Tibial nerve (tissue), 4 donors: ENCODE measurements at regions not wholly inside any gene's neighbourhood (a gene's known extent, or its start where the extent isn't known, plus 50 kb on each side); places are given as distances from the start of the nearest gene placed in this dataset.

Source experiments
- DNase-seq, 2 donors: peaks; one replicate each; pipeline ENCODE4 v3.0.0-alpha.2; 2019; ENCODE audit warnings: low spot score in 2 of 2
- H3K27ac ChIP-seq, 4 donors: fragments of 200-600 bp; sonication (generic) in 3 of 4; one replicate each; pipeline ENCODE4 v1.5.1; 2017 to 2019; ENCODE audit warnings: mild to moderate bottlenecking in 1 of 4
- H3K27me3 ChIP-seq, 2 donors: fragments of 200-600 bp; sonication (generic) in 1 of 2; one replicate each; pipeline versions ENCODE4 v1.5.1 to v1.6.0; 2017 to 2019
- H3K36me3 ChIP-seq, 3 donors: fragments of 200-600 bp; sonication (generic); one replicate each; pipeline ENCODE4 v1.5.1; 2018 to 2019
- H3K4me1 ChIP-seq, 4 donors: fragments of 200-600 bp; sonication (generic) in 3 of 4; one replicate each; pipeline ENCODE4 v1.5.1; 2017 to 2019
- H3K4me3 ChIP-seq, 4 donors: fragments of 200-600 bp; sonication (generic) in 3 of 4; one replicate each; pipeline ENCODE4 v1.5.1; 2017 to 2019; ENCODE audit warnings: mild to moderate bottlenecking in 1 of 4, moderate library complexity in 1 of 4
- H3K9me3 ChIP-seq, 4 donors: fragments of 200-600 bp; sonication (generic) in 3 of 4; one replicate each; pipeline ENCODE4 v1.5.1; 2017 to 2019
- EP300 ChIP-seq, 2 donors: sonication (generic); formaldehyde crosslinking; IDR thresholded peaks; one replicate each; pipeline ENCODE4 v1.6.1; 2017; ENCODE audit warnings: antibody characterized with exemption in 2 of 2, mild to moderate bottlenecking in 1 of 2
- POLR2A ChIP-seq, 2 donors: fragments of 450-650 bp; IDR thresholded peaks; one replicate each; pipeline ENCODE4 v1.6.1; 2017; ENCODE audit warnings: antibody characterized with exemption in 2 of 2, mild to moderate bottlenecking in 2 of 2, moderate library complexity in 2 of 2
- whole genome bisulfite sequencing, 2 donors: methylation state at CpG; one replicate each; pipeline ENCODE4 v1.1.5; 2018; 5-methylcytosine and 5-hydroxymethylcytosine counted together
- TF ChIP-seq, protein P1 (sequence below), 5 experiments: fragments of 200-600 bp in 3 of 5; fragments of 450-650 bp in 2 of 5; sonication (generic) in 3 of 5; IDR thresholded peaks; one replicate each; pipeline ENCODE4 v1.5.1; 2016 to 2019; ENCODE audit warnings: antibody characterized with exemption in 5 of 5, mild to moderate bottlenecking in 3 of 5, moderate library complexity in 2 of 5

DNA sequence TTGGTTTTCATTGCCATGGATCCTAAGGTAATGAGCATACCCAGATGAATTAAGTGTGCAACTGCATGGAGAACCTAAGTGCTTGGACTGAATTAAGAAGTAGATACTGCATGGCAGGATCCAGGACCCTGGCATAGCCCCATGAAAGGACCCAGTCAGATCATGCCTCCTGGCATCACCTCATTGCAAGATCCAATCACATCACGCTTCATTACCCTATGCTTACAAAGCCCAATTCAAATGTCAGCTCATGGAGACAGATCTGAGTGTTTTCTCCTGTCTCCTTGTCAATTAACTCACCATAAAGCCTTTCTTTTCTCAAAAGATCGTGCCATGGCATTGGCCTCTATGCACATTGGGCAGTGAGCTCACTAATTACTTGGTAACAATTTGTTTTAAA is 519.8 kb upstream of the ZNF804A start:
- TF ChIP-seq, protein P1, sequence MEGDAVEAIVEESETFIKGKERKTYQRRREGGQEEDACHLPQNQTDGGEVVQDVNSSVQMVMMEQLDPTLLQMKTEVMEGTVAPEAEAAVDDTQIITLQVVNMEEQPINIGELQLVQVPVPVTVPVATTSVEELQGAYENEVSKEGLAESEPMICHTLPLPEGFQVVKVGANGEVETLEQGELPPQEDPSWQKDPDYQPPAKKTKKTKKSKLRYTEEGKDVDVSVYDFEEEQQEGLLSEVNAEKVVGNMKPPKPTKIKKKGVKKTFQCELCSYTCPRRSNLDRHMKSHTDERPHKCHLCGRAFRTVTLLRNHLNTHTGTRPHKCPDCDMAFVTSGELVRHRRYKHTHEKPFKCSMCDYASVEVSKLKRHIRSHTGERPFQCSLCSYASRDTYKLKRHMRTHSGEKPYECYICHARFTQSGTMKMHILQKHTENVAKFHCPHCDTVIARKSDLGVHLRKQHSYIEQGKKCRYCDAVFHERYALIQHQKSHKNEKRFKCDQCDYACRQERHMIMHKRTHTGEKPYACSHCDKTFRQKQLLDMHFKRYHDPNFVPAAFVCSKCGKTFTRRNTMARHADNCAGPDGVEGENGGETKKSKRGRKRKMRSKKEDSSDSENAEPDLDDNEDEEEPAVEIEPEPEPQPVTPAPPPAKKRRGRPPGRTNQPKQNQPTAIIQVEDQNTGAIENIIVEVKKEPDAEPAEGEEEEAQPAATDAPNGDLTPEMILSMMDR (IDR thresholded peaks at IDR 0.05), result no peak
- no peak for TF ChIP-seq POLR2A (IDR thresholded peaks at IDR 0.05)
- TF ChIP-seq EP300 (IDR thresholded peaks at IDR 0.05), result no peak
- no peak for DNase-seq
- 65 to 68% methylated on average over 2 of the region's 2 CpGs for WGBS, 2 donors
- Histone ChIP-seq H3K27ac (no peak overlapping the region), H3K4me1 (no peaks in the 10 kb centered on the region), H3K27me3 (no peaks in the 10 kb centered on the region), H3K36me3 (no peaks in the 10 kb centered on the region), H3K4me3 (no peak overlapping the region), H3K9me3 (no peaks in the 10 kb centered on the region)

- H3K4me1 ChIP-seq, result no peaks in the 10 kb centered on the region
- no peaks in the 10 kb centered on the region for H3K36me3 ChIP-seq
- no peak overlapping the region for H3K27ac ChIP-seq
- TF ChIP-seq EP300 (IDR thresholded peaks at IDR 0.05) (no peak), POLR2A (IDR thresholded peaks at IDR 0.05) (no peak)
- TF ChIP-seq, protein P1 (IDR thresholded peaks at IDR 0.05), result no peak
- no peaks in the 10 kb centered on the region for H3K9me3 ChIP-seq
- 84 to 88% methylated on average over 3 of the region's 3 CpGs for WGBS, 2 donors
- H3K27me3 ChIP-seq, result no peaks in the 10 kb centered on the region
- no peak for DNase-seq
- H3K4me3 ChIP-seq, result no peak overlapping the region
These were observed 506.9 kb upstream of the ZNF804A start for GRCh38 chr2:184091456-184091855.

GRCh38 chr2:184113696-184114403 is 484.5 kb upstream of the ZNF804A start:
- DNase-seq, result no peak
- no peaks in the 10 kb centered on the region for H3K27me3 ChIP-seq
- WGBS, 2 donors, result 39 to 60% methylated on average over 2 of the region's 2 CpGs
- no peaks in the 10 kb centered on the region for H3K36me3 ChIP-seq
- TF ChIP-seq POLR2A (IDR thresholded peaks at IDR 0.05), result no peak
- TF ChIP-seq, protein P1 (IDR thresholded peaks at IDR 0.05), result no peak
- no peak for TF ChIP-seq EP300 (IDR thresholded peaks at IDR 0.05)
- no peak overlapping the region for H3K27ac ChIP-seq
- H3K4me1 ChIP-seq, result no peaks in the 10 kb centered on the region
- no peaks in the 10 kb centered on the region for H3K9me3 ChIP-seq
- H3K4me3 ChIP-seq, result no peak overlapping the region

GRCh38 chr2:184114439-184114838 is 483.9 kb upstream of the ZNF804A start:
- DNase-seq, result no peak
- Histone ChIP-seq H3K36me3 (no peaks in the 10 kb centered on the region), H3K4me3 (no peak overlapping the region), H3K4me1 (no peaks in the 10 kb centered on the region), H3K9me3 (no peaks in the 10 kb centered on the region), H3K27ac (no peak overlapping the region), H3K27me3 (no peaks in the 10 kb centered on the region)
- 54 to 55% methylated on average over 1 of the region's 1 CpG for WGBS, 2 donors
- no peak for TF ChIP-seq EP300 (IDR thresholded peaks at IDR 0.05)
- TF ChIP-seq POLR2A (IDR thresholded peaks at IDR 0.05), result no peak

GRCh38 chr2:184119989-184120800 is 478.1 kb upstream of the ZNF804A start:
- TF ChIP-seq EP300 (IDR thresholded peaks at IDR 0.05) (no peak), POLR2A (IDR thresholded peaks at IDR 0.05) (no peak)
- TF ChIP-seq, protein P1 (IDR thresholded peaks at IDR 0.05), result no peak
- no peak overlapping the region for H3K4me3 ChIP-seq
- no peak for DNase-seq
- no peaks in the 10 kb centered on the region for H3K27me3 ChIP-seq
- WGBS, 2 donors, result 84 to 100% methylated on average over 1 of the region's 1 CpG
- H3K4me1 ChIP-seq, result no peaks in the 10 kb centered on the region
- H3K36me3 ChIP-seq, result no peaks in the 10 kb centered on the region
- H3K9me3 ChIP-seq, result no peaks in the 10 kb centered on the region
- H3K27ac ChIP-seq, result no peak overlapping the region
